H1 (cell line): ENCODE measurements at regions not wholly inside any gene's neighbourhood (a gene's known extent, or its start where the extent isn't known, plus 50 kb on each side); places are given as distances from the start of the nearest gene placed in this dataset.

Source experiments
- HDAC2 ChIP-seq, 2 experiments: fragments of 300-600 bp in 1 of 2; sonication (generic) in 1 of 2; IDR thresholded peaks; 2 replicates each; pipeline ENCODE4 v1.6.1; 2011 to 2012; ENCODE audit warnings: low read depth in 2 of 2, low read length in 2 of 2, mild to moderate bottlenecking in 2 of 2, moderate library complexity in 2 of 2, borderline replicate concordance in 1 of 2, inconsistent platforms in 1 of 2
- JUN ChIP-seq: IDR thresholded peaks from 2 replicates; pipeline ENCODE4 v1.6.1; 2011; ENCODE audit warnings: low read depth, mild to moderate bottlenecking, improper control_type of control experiment, low read length

DNA sequence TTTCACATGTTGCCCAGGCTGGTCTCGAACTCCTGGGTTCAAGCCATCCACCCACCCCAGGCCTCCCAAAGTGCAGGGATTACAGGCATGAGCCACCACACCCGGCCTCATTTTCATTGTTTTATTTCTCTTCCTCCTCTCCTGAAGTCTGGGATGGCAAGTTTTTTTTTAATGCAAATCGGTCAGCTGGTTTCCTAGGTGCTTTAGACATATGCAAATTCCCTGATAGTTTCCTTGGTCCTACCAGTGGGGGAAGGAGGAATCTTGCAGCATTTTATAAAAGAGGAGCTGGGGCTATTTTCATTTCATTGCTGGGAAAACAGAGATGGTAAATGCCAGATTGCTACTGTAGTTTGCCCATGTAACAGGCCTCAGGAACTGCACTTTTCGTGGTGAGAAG lies 179.4 kb downstream of the ACTL7B start (continued):
- TF ChIP-seq HDAC2 (IDR thresholded peaks at IDR 0.05; ENCODE audit: borderline replicate concordance in 1 of 2, low read depth in 2 of 2, low read length in 2 of 2) (no peak), JUN (no peak)
- TF ChIP-seq, all 59 proteins: peak for 0
